PC-3 (cell line): ENCODE measurements at regions not wholly inside any gene's neighbourhood (a gene's known extent, or its start where the extent isn't known, plus 50 kb on each side); places are given as distances from the start of the nearest gene placed in this dataset.

Source experiments
- CTCF ChIP-seq: fragments of 300-600 bp; sonication (generic); conservative IDR thresholded peaks from 2 replicates; pipeline ENCODE4 v1.5.1; 2017; ENCODE audit warnings: antibody characterized with exemption, low read depth, mild to moderate bottlenecking, low read length
- EZH2phosphoT487 ChIP-seq: fragments of 300-600 bp; sonication (generic); IDR thresholded peaks from 2 replicates; pipeline ENCODE4 v1.6.1; 2018; ENCODE audit warnings: mild to moderate bottlenecking, antibody characterized with exemption, low read length, borderline replicate concordance

GRCh38 chr2:175640655-175641054 lies 361.4 kb downstream of the LNPK start:
- no peak for TF ChIP-seq CTCF
- no peak for TF ChIP-seq EZH2phosphoT487
